22Rv1 (cell line): ENCODE measurements at regions not wholly inside any gene's neighbourhood (a gene's known extent, or its start where the extent isn't known, plus 50 kb on each side); places are given as distances from the start of the nearest gene placed in this dataset.

Experiments
- H3K27ac ChIP-seq: fragments of 450-650 bp; 2 replicates; pipeline ENCODE4 v1.5.1; 2017
- ZFX ChIP-seq: fragments of 450-650 bp; IDR thresholded peaks from 2 replicates; pipeline ENCODE4 v1.6.1; 2017; ENCODE audit warnings: antibody characterized with exemption, borderline replicate concordance
- TF ChIP-seq, protein P1 (sequence below): fragments of 450-650 bp; IDR thresholded peaks from 2 replicates; pipeline ENCODE4 v1.5.1; 2017; ENCODE audit warnings: mild to moderate bottlenecking

GRCh38 chr10:4183761-4184261, 398.8 kb upstream of the KLF6 start:
- TF ChIP-seq ZFX = no peak
- TF ChIP-seq, protein P1, sequence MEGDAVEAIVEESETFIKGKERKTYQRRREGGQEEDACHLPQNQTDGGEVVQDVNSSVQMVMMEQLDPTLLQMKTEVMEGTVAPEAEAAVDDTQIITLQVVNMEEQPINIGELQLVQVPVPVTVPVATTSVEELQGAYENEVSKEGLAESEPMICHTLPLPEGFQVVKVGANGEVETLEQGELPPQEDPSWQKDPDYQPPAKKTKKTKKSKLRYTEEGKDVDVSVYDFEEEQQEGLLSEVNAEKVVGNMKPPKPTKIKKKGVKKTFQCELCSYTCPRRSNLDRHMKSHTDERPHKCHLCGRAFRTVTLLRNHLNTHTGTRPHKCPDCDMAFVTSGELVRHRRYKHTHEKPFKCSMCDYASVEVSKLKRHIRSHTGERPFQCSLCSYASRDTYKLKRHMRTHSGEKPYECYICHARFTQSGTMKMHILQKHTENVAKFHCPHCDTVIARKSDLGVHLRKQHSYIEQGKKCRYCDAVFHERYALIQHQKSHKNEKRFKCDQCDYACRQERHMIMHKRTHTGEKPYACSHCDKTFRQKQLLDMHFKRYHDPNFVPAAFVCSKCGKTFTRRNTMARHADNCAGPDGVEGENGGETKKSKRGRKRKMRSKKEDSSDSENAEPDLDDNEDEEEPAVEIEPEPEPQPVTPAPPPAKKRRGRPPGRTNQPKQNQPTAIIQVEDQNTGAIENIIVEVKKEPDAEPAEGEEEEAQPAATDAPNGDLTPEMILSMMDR = no peak
- no peak overlapping the region for H3K27ac ChIP-seq

DNA sequence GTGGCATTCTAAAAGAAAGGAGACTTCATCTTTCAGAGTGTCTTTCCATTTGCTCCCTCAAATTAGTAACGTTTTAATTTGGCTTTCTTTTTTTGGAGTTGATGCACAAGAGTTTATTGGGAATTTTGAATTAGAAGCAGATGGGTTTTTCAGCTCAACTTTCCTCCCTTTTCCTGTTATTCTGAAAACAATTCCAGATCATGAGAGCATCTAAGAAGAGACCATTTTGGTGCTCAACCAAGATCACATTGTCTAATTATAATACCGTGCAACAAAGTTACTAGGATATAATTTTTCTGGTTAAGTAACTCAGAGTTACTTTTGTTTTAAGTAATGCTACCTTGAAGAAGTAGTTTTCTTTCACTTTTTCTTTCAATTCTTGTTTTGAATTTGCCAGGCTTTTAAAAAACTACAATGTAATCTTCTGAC, 396.6 kb upstream of the KLF6 start:
- TF ChIP-seq, protein P1 = no peak
- no peak for TF ChIP-seq ZFX
- no peak overlapping the region for H3K27ac ChIP-seq

GRCh38 chr10:4181081-4181480, 396.1 kb upstream of the KLF6 start:
- no peak overlapping the region for H3K27ac ChIP-seq
- TF ChIP-seq, protein P1 = no peak
- TF ChIP-seq ZFX = no peak

- TF ChIP-seq ZFX = no peak
- TF ChIP-seq, protein P1 = no peak
- H3K27ac ChIP-seq = no peak overlapping the region
Measured at GRCh38 chr10:4177791-4178190, 392.8 kb upstream of the KLF6 start.

DNA sequence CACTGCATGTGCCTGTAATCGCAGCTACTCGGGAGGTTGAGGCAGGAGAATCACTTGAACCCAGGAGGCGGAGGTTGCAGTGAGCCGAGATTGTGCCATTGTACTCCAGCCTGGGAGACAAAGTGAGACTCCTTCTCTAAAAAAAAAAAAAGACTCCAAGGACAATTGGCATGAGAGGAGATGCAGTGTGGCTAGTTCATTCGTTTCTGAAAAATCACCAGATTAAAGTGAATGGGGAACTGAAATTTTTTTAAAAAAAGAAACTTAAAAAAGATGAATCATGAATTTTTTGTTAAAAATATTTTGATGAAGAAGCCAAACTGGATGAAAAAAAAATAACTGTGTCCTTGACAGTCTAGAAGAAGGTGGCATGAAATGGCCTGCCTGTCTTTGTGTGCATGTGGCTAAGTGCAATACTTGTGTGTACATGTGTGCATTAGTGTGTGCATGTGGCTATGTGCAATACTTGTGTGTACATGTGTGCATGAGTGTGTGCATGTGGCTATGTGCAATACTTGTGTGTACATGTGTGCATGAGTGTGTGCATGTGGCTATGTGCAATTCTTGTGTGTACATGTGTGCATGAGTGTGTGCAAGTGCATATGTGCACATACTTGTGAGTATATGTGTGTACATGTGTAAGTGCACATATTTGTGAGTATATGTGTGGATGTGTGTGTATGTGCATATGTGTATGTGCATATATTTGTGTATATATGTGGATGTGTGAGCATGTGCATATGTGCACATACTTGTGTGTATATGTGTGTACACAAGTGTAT, 391.7 kb upstream of the KLF6 start:
- H3K27ac ChIP-seq = no peak overlapping the region
- TF ChIP-seq ZFX = no peak
- TF ChIP-seq, protein P1 = no peak

DNA sequence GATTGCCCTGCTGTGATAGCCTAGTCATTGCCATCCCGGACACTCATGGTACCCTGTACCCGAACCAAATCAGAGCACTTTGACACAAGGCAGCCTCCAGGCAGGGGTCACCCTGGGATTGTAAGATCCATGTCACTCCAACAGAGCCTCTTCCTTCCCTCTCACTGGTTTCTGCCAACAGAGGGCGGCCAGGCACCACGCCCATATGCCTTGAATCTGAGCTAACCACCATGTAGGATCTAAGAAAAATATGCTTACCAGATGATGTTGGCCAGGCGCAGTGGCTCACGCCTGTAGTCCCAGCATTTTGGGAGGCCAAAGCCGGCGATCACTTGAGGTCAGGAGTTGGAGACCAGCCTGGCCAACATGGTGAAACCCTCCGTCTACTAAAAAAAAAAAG, 389.2 kb upstream of the KLF6 start:
- H3K27ac ChIP-seq = no peak overlapping the region
- TF ChIP-seq, protein P1 = no peak
- no peak for TF ChIP-seq ZFX

- TF ChIP-seq, protein P1 = no peak
- no peak for TF ChIP-seq ZFX
- no peak overlapping the region for H3K27ac ChIP-seq
Measured at GRCh38 chr10:4170633-4171314, 385.8 kb upstream of the KLF6 start.
